ENCODE measurements at regions not wholly inside any gene's neighbourhood (a gene's known extent, or its start where the extent isn't known, plus 50 kb on each side); places are given as distances from the start of the nearest gene placed in this dataset.

DNA sequence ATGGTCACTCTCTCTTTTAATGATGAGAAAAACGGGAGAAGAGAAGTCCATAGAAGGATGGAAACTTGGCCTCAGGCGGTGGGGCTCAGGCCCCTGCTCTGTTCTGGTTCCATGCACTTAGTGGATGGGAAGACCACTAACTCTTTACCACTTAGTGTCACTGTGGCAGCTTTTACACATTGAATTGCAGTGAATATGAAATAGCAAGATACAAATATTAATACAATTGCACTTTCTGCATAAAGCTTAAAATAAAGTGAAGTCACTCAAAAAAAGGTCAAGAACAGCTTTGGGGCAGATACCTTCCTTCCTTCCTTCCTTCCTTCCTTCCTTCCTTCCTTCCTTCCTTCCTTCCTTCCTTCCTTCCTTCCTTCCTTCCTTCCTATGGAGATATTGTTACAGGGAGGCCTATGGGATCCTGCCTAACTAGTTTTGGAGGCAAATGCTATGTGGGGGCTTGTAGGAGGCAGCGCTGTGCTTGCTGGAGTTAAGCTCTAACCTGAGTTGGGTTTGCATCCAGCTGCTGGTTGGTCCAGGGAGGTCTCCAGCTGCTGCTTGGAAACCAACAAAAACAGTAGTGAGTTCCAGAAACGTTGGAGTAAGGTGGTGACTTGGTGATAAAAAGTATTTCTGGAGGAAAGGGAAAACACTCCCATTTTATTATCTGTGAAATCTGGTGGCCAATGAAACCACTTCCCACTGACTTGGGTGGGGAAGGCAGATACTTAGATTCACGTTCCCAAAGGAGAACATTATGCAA, 62.3 kb upstream of the NKX2-2 start:
- DNase-seq = no peak

DNA sequence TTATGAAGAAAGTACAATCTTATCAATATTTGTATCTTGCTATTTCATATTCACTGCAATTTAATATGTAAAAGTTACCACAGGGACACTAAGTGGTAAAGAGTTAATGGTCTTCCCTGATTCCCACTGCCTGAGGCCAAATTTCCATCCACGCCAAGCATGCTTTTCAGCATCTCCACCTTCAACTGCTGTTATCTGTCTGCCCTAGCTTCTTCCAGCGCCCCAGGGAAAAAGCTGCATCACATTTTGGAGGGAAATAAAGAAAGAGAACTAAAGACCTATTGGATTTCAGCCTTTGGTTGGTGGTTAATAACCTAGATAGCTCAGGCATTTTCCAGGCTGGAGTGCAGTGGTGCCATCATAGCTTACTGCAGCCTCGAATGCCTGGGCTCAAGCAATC, 61.3 kb upstream of the NKX2-2 start:
- no peak for DNase-seq

DNA sequence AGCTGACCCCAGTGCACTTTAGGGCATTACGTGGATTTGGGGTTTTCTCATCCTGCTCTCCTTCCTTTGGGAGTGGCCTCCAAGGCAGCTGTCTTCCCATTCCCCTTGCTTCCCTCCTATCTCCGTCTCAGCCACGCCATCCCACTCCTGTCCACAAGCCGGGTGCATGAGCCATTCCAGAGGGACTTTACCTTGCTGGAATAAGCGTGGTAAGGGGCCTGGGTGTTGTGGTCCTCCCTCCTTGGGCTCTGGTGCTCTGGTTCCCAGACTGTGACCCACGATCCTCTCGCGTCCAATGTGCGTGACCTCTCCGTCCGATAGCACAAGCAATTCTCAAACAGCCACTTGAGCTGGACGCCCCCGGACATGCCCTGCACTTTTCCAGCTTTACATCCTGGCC, 60.6 kb upstream of the NKX2-2 start:
- DNase-seq = no peak

DNA sequence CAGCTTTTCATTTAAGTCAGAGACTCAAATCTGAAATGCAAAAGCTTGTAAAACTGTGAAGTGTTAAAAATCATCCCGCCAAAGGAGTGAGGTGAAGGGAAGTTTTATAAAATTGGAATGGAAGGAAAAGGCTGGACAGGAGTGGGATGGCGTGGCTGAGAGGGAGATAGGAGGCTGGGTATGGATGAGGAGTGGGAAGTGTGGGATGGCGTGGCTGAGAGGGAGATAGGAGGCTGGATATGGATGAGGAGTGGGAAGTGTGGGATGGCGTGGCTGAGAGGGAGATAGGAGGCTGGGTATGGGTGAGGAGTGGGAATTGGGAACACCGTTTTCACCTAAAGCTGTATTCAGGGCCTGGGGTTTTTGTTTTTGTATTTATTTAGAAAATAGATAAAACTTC, 59.4 kb upstream of the NKX2-2 start:
- DNase-seq = no peak

DNA sequence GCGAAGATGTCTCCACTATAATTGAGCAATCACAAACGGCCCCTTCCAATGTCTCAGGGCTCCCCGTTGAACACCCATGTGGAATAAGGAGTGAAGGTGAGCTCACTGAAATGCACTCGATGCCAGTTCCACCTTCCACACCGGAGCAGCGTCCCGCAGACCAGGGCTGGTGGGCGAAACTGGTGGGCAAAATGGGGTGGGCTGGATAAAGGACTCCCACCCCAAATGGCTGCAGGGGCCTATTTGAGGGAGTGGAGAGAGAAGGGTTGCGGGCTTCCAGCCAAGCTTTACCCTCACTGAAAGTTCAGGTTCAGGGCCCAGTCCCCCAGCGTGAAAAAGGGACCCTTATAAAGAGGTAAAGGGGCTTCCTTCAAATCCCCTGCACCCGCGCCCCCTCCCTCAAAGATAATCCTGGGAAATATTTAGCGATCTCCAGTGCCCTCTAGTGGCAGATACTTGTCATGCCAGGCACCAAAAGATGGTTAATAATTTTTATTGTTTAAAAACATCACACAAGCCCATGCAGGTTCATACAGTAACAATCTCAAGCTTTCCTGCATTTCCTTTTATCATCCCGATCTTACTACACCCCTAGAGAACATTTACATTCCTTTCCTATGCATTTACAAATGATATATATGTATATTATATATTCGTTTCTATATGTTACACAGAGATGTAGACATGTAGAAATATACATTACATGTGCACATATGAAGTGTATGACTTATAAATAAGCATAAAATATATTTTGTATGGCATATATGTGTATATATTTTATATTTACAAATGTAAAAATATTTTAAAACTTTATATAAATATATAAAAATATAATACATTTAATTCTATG, 58.2 kb upstream of the NKX2-2 start:
- DNase-seq = peak; percentile 8

DNA sequence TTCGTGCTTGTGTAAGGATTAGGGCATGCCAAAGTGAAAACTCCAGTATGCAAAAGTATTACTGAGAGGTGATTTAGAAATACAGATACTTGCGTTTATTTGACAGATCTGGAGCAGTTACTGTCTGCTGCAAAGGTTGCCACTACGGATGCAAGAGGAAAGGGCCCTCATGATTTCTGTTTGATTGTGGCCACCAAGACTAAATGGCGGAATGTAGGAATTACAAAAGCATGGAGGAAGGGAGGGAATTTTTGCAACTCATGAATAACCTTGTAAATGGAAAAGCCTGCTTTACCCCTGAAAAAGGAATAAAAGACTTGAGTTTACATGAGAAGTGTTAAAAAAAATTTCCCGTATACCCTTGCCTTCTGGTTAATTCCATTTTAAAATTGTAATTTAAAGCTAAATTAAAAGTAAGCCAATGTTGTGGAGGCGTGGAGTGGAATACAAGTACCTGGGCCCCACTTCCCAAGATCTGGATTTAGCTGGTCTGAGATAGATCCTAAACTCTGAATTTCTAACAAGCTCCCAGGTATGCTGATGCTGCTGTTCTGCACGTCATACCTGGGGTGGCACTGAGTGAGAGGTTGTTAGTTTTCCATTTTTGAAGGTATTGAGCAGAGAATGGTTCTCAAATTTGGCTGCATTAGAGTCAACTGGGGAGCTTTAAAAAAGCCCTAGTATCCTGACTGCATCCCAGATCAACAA, 56.6 kb upstream of the NKX2-2 start:
- no peak for DNase-seq

DNA sequence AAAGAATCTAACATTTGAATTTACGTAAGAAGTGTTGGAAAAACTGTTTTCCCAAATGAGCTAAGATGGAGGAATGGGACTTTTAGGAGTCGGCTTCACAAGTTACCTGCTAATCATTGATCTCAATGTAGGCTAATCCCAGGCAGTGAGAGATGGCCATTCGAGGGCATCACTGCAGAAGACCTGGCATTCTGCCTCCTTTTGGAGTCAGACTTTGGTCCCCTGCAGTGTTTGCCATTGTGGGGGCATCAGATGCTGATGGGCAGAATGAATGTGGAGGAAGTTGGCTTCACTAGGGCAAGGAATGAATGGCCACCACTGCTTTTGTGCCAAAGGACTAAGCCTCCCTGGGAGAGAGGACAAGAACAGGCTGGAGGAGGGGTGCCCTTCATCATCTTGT, 55.7 kb upstream of the NKX2-2 start:
- no peak for DNase-seq

DNA sequence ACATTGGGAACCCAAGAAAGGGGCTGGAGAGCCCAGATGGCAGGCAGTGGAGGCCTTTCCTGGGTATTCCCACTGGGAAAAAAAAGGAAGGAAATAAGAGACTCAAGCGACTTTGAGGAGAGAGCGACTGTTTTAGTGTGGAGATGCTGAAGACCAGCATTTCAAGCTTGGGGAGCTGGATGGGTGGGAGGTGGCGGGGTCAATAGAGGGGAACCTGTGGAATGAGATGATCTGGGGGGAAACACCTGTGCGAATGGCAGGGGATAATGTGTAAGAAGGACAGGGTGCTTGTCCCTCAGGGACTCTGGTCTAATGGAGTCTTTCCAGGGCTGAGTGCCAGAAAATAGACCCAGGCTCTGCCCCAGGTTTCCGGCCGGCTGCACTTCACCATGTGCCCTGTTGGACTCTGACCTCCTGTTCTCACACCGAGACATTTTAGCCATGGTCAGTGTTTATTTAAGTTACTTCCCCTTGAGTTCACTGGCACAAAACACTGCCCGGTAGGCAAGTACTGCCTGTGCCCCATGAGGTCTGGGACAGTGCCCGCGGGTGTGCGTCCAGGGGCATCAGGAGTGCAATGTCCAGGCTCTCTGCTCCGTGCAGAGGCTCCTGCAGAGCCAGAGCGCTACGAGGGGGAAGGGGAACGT, 50.4 kb upstream of the NKX2-2 start:
- peak; percentile 5 for DNase-seq

All from left kidney (tissue), 1 donor.